H1 (cell line): ENCODE measurements at regions not wholly inside any gene's neighbourhood (a gene's known extent, or its start where the extent isn't known, plus 50 kb on each side); places are given as distances from the start of the nearest gene placed in this dataset.
A peak's percentile ranks its signal among the peaks of the same experiment; 100 is the strongest.

Experiments used
- CBX8 ChIP-seq: fragments of 300-800, 300-1000 bp; sonication (generic); IDR thresholded peaks from 2 replicates; pipeline ENCODE4 v1.7.1; 2016; ENCODE audit warnings: low read depth, low read length, borderline replicate concordance
- CEBPB ChIP-seq: IDR thresholded peaks from 2 replicates; pipeline ENCODE4 v1.6.1; 2012; ENCODE audit warnings: low read depth, low read length
- CTBP2 ChIP-seq: IDR thresholded peaks from 2 replicates; pipeline ENCODE4 v1.7.0; 2011; ENCODE audit warnings: borderline replicate concordance, mild to moderate bottlenecking, moderate library complexity, mixed read lengths, low read length; ENCODE audit not compliant: insufficient read depth, insufficient read length
- EGR1 ChIP-seq: IDR thresholded peaks from 2 replicates; pipeline ENCODE4 v1.6.1; 2011; ENCODE audit warnings: low read depth, low read length, borderline replicate concordance
- EP300 ChIP-seq, 2 experiments: IDR thresholded peaks; 1 replicate in 1 of 2; 2 replicates in 1 of 2; pipeline ENCODE4 v1.6.1; 2011 to 2012; ENCODE audit warnings: low read depth in 2 of 2, low read length in 2 of 2, mild to moderate bottlenecking in 2 of 2, borderline replicate concordance in 1 of 2, inconsistent platforms in 1 of 2, moderate library complexity in 1 of 2
- EZH2 ChIP-seq: fragments of 200-600 bp; sonication (generic); IDR thresholded peaks from 2 replicates; pipeline ENCODE4 v1.7.1; 2012; ENCODE audit warnings: low read depth, mild to moderate bottlenecking, moderate library complexity, low read length, inconsistent platforms; ENCODE audit not compliant: severe bottlenecking
- GABPA ChIP-seq: IDR thresholded peaks from 2 replicates; pipeline ENCODE4 v1.6.1; 2011; ENCODE audit warnings: mild to moderate bottlenecking, low read length, moderate library complexity, borderline replicate concordance; ENCODE audit not compliant: insufficient read depth
- HDAC6 ChIP-seq: IDR thresholded peaks from one replicate; pipeline ENCODE4 v1.7.1; 2012; ENCODE audit warnings: low read depth, mild to moderate bottlenecking, inconsistent platforms, low read length, moderate library complexity
- KDM5A ChIP-seq: fragments of 200-600 bp; IDR thresholded peaks from 2 replicates; pipeline ENCODE4 v1.7.1; 2012; ENCODE audit warnings: mild to moderate bottlenecking, low read length, inconsistent platforms, mixed read lengths
- NRF1 ChIP-seq: IDR thresholded peaks from 2 replicates; pipeline ENCODE4 v1.6.1; 2011; ENCODE audit warnings: mild to moderate bottlenecking, low read depth, low read length, improper control_type of control experiment
- SIRT6 ChIP-seq: IDR thresholded peaks from one replicate; pipeline ENCODE4 v1.7.1; 2012; ENCODE audit warnings: low read length, inconsistent platforms
- SIX5 ChIP-seq: IDR thresholded peaks from 2 replicates; pipeline ENCODE4 v1.6.1; 2011; ENCODE audit warnings: mild to moderate bottlenecking, low read depth, low read length
- SP1 ChIP-seq: IDR thresholded peaks from 2 replicates; pipeline ENCODE4 v1.6.1; 2011; ENCODE audit warnings: low read depth, low read length
- SRF ChIP-seq: IDR thresholded peaks from 2 replicates; pipeline ENCODE4 v1.6.1; 2011; ENCODE audit warnings: mild to moderate bottlenecking, low read depth, low read length, moderate library complexity
- SUZ12 ChIP-seq: fragments of 200-600 bp; sonication (generic); IDR thresholded peaks from 2 replicates; pipeline ENCODE4 v1.6.1; 2012; ENCODE audit warnings: mild to moderate bottlenecking, inconsistent platforms, low read length, moderate library complexity, mixed read lengths
- TAF7 ChIP-seq: optimal IDR thresholded peaks from 2 replicates; pipeline ENCODE3; 2011; ENCODE audit warnings: low read depth, mild to moderate bottlenecking, inconsistent platforms, low read length, moderate library complexity, borderline replicate concordance
- YY1 ChIP-seq: IDR thresholded peaks from 2 replicates; pipeline ENCODE4 v1.6.1; 2011; ENCODE audit warnings: low read depth, mild to moderate bottlenecking, low read length
- ZNF274 ChIP-seq: IDR thresholded peaks from 2 replicates; pipeline ENCODE4 v1.7.0; 2012; ENCODE audit warnings: low read length, borderline replicate concordance; ENCODE audit errors: extremely low read depth
- TF ChIP-seq, protein P1 (sequence below): IDR thresholded peaks from 2 replicates; pipeline ENCODE4 v1.6.1; 2011; ENCODE audit warnings: low read length, improper control_type of control experiment
- TF ChIP-seq, protein P2 (sequence below): IDR thresholded peaks from 2 replicates; pipeline ENCODE4 v1.6.1; 2011; ENCODE audit warnings: low read depth, mild to moderate bottlenecking, low read length; ENCODE audit not compliant: insufficient read depth

DNA sequence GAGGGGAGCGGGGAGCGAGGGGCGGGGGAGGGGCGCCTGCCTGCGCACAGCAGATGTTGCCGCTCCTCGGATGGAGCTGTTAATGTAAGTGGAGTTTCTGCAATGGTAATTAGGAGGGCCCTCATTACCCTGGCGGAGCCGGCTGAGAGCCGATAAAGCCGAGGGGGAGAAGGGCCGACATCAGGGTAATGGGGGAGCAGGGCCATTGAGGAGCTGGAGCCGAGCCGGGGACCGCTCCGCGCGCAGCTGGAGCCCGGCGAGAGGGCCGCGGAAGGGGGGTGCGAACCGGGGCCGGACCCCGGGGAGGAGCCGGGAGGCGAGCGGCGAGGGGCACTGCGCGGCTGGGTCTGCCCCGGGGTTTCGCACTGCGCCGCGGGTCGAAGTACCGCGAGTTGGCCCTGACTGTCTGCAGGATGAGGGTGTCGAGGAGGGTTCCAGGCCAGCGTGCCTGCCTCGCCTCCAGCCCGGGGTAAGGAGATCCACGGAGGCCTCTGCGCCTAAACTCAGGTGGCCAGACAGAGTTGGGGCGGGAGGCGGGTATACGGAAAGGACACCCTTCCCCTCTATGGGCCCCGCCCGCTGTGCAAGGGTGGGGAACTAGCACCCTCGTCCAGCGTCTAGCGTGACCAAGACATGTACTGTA, 55.0 kb upstream of the LBX1 start (continued):
- TF ChIP-seq CBX8 = no peak
- no peak for TF ChIP-seq EP300 (IDR thresholded peaks at IDR 0.05; ENCODE audit: borderline replicate concordance in 1 of 2, low read depth in 2 of 2, low read length in 2 of 2)
- TF ChIP-seq EZH2 = peak; percentile 69
- TF ChIP-seq, protein P1, sequence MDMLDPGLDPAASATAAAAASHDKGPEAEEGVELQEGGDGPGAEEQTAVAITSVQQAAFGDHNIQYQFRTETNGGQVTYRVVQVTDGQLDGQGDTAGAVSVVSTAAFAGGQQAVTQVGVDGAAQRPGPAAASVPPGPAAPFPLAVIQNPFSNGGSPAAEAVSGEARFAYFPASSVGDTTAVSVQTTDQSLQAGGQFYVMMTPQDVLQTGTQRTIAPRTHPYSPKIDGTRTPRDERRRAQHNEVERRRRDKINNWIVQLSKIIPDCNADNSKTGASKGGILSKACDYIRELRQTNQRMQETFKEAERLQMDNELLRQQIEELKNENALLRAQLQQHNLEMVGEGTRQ = no peak
- TF ChIP-seq, protein P2, sequence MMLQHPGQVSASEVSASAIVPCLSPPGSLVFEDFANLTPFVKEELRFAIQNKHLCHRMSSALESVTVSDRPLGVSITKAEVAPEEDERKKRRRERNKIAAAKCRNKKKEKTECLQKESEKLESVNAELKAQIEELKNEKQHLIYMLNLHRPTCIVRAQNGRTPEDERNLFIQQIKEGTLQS = no peak
- TF ChIP-seq TAF7 = no peak
- TF ChIP-seq CTBP2 = peak; percentile 32
- TF ChIP-seq CEBPB = no peak
- TF ChIP-seq SIX5 = no peak
- TF ChIP-seq EGR1 = no peak
- TF ChIP-seq SP1 = no peak
- no peak for TF ChIP-seq SIRT6
- TF ChIP-seq HDAC6 = no peak
- TF ChIP-seq NRF1 = no peak
- no peak for TF ChIP-seq ZNF274
- no peak for TF ChIP-seq KDM5A
- TF ChIP-seq SRF = no peak
- TF ChIP-seq SUZ12 = peak; percentile 80
- no peak for TF ChIP-seq GABPA
- no peak for TF ChIP-seq YY1
